Psoas muscle (tissue), 7 donors: ENCODE measurements at regions not wholly inside any gene's neighbourhood (a gene's known extent, or its start where the extent isn't known, plus 50 kb on each side); places are given as distances from the start of the nearest gene placed in this dataset.
"Not testable (repeated sequence)": the region's sequence is repeated elsewhere in the genome, so short reads cannot be mapped to it uniquely, and the experiment has no call there.

Source experiments
- ATAC-seq, 4 donors: fragments of 200-7000 bp; cut with Tn5 transposase; one replicate each; pipeline ENCODE4 v1.9.1; 2020; ENCODE audit warnings: moderate library complexity in 3 of 4, mild to moderate bottlenecking in 2 of 4
- DNase-seq, 2 donors: peaks; one replicate each; pipeline ENCODE4 v3.0.0-alpha.2; 2020
- H3K27ac ChIP-seq: fragments of 200-600 bp; one replicate; pipeline ENCODE4 v1.8.0; 2022
- H3K27me3 ChIP-seq, 3 donors: fragments of 200-600 bp in 1 of 3; one replicate each; pipeline versions ENCODE4 v1.6.1 to v1.8.0; 2013 to 2022; ENCODE audit warnings: low read length in 2 of 3, mild to moderate bottlenecking in 2 of 3, moderate library complexity in 1 of 3; ENCODE audit not compliant: insufficient read depth in 3 of 3
- H3K36me3 ChIP-seq, 2 donors: fragments of 200-600 bp in 1 of 2; one replicate each; pipeline versions ENCODE4 v1.6.1 to v1.8.0; 2013 to 2022; ENCODE audit warnings: low read depth in 1 of 2, mild to moderate bottlenecking in 1 of 2, moderate library complexity in 1 of 2; ENCODE audit not compliant: insufficient read depth in 1 of 2
- H3K4me1 ChIP-seq: fragments of 200-600 bp; one replicate; pipeline ENCODE4 v1.8.0; 2022
- H3K4me3 ChIP-seq: fragments of 200-600 bp; one replicate; pipeline ENCODE4 v1.8.0; 2022; ENCODE audit warnings: mild to moderate bottlenecking
- H3K9me3 ChIP-seq: fragments of 200-600 bp; one replicate; pipeline ENCODE4 v1.8.0; 2022
- WGBS, 3 donors: extraction: QIAGEN DNeasy Blood & Tissue Kit; methylation state at CpG; one replicate each; pipeline versions ENCODE4 v1.1.6 to v1.1.7; 2013; 5-methylcytosine and 5-hydroxymethylcytosine counted together
- intact Hi-C, 2 donors: fragments of 100-400 bp; cut with DNase I; formaldehyde crosslinking; loops; one replicate each; pipeline versions ENCODE4 v1.11.0 to v1.14.2; 2022
- TF ChIP-seq, protein P1 (sequence below): fragments of 200-600 bp; IDR thresholded peaks from one replicate; pipeline ENCODE4 v1.8.0; 2022; ENCODE audit warnings: antibody characterized with exemption
- donor health status: healthy with polysubstance abuse.
- donor health status: DM: no; HTN: no; CAD: no; lungs with moderate emphysema.
- donor health status: Bipolar disorder and iron deficiency.
- donor health status: healthy.
- donor health status: DM: yes; HTN: yes; CAD: no.
- donor health status: DM: no; HTN: no; CAD: no.
- donor health status: DM: yes; HTN: yes; CAD: no.

GRCh38 chr6:21933351-21933750, 339.8 kb downstream of the SOX4 start:
- TF ChIP-seq, protein P1, sequence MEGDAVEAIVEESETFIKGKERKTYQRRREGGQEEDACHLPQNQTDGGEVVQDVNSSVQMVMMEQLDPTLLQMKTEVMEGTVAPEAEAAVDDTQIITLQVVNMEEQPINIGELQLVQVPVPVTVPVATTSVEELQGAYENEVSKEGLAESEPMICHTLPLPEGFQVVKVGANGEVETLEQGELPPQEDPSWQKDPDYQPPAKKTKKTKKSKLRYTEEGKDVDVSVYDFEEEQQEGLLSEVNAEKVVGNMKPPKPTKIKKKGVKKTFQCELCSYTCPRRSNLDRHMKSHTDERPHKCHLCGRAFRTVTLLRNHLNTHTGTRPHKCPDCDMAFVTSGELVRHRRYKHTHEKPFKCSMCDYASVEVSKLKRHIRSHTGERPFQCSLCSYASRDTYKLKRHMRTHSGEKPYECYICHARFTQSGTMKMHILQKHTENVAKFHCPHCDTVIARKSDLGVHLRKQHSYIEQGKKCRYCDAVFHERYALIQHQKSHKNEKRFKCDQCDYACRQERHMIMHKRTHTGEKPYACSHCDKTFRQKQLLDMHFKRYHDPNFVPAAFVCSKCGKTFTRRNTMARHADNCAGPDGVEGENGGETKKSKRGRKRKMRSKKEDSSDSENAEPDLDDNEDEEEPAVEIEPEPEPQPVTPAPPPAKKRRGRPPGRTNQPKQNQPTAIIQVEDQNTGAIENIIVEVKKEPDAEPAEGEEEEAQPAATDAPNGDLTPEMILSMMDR, result no peak
- Histone ChIP-seq H3K27ac (no peak overlapping the region), H3K9me3 (no peaks in the 10 kb centered on the region), H3K4me3 (no peak overlapping the region), H3K27me3 (no peaks in the 10 kb centered on the region), H3K36me3 (no peaks in the 10 kb centered on the region), H3K4me1 (no peaks in the 10 kb centered on the region)
- no peak for ATAC-seq
- no peak for DNase-seq
- intact Hi-C loops, result no loop called here

DNA sequence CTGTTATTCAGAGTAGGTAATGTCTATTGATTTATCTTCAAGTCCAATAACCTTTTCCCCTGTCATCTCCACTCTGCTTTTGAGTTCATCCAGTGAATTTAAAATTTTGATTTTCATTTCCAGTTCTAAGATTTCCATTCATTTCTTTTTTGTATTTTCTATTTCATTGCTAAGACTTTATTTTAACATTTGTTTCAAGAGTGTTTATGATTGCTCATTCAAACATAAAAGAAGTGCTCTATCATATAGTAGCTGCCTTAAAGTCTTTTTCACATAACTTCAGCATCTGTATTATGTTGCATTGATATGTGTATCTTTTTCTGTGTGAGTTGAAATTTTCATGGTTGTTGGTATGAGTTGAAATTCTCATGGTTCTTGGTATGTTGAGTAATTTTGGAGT, 341.6 kb downstream of the SOX4 start:
- Histone ChIP-seq H3K9me3 (no peaks in the 10 kb centered on the region), H3K4me1 (no peaks in the 10 kb centered on the region), H3K27ac (no peak overlapping the region), H3K4me3 (no peak overlapping the region), H3K27me3 (no peaks in the 10 kb centered on the region), H3K36me3 (no peaks in the 10 kb centered on the region)
- TF ChIP-seq, protein P1, result no peak
- intact Hi-C loops, result no loop called here
- DNase-seq (no peak), ATAC-seq (no peak)

- WGBS, 3 donors, result 35 to 51% (median 43%) methylated on average over 2 of the region's 2 CpGs
- TF ChIP-seq, protein P1, result peak; percentile 33
- DNase-seq (no peak), ATAC-seq (no peak)
- Histone ChIP-seq H3K9me3 (no peaks in the 10 kb centered on the region), H3K36me3 (no peaks in the 10 kb centered on the region), H3K4me3 (no peak overlapping the region), H3K4me1 (no peaks in the 10 kb centered on the region), H3K27me3 (no peaks in the 10 kb centered on the region), H3K27ac (no peak overlapping the region)
- intact Hi-C loops, result no loop called here
These were observed 342.0 kb downstream of the SOX4 start for GRCh38 chr6:21935561-21936028.

- intact Hi-C loops, result no loop called here
- H3K4me3 ChIP-seq, result no peak overlapping the region
- no peak for ATAC-seq
These were observed 343.9 kb downstream of the SOX4 start for GRCh38 chr6:21937466-21937865.

GRCh38 chr6:21939066-21939465, 345.5 kb downstream of the SOX4 start:
- intact Hi-C loops, H3K27ac ChIP-seq, ATAC-seq, H3K9me3 ChIP-seq, H3K4me3 ChIP-seq, DNase-seq, H3K4me1 ChIP-seq, H3K36me3 ChIP-seq, H3K27me3 ChIP-seq: not testable (repeated sequence)
- 86 to 95% (median 93%) methylated on average over 8 of the region's 8 CpGs for WGBS, 3 donors

More at GRCh38 chr6:21937466-21937865, 343.9 kb downstream of the SOX4 start:
- DNase-seq, result no peak
- Histone ChIP-seq H3K27ac (no peak overlapping the region), H3K4me1 (peaks cover 1% of the 10 kb centered on the region), H3K36me3 (no peaks in the 10 kb centered on the region), H3K27me3 (no peaks in the 10 kb centered on the region), H3K9me3 (no peaks in the 10 kb centered on the region)
- 85 to 90% (median 89%) methylated on average over 6 of the region's 6 CpGs for WGBS, 3 donors
- TF ChIP-seq, protein P1, result no peak
